GM21717 (cell line): ENCODE measurements at regions not wholly inside any gene's neighbourhood (a gene's known extent, or its start where the extent isn't known, plus 50 kb on each side); places are given as distances from the start of the nearest gene placed in this dataset.

Source experiments
- ATAC-seq: cut with Tn5 transposase; IDR thresholded peaks from one replicate; pipeline ENCODE4 v1.9.1; 2021; ENCODE audit warnings: mild to moderate bottlenecking, moderate library complexity; ENCODE audit not compliant: unreplicated experiment

GRCh38 chr11:45365961-45366618 lies 79.9 kb upstream of the SYT13 start:
- no peak for ATAC-seq

- ATAC-seq: no peak
Measured at GRCh38 chr11:45362636-45363035, 76.5 kb upstream of the SYT13 start.

GRCh38 chr11:45361551-45361950 lies 75.4 kb upstream of the SYT13 start:
- no peak for ATAC-seq

- no peak for ATAC-seq
Measured at GRCh38 chr11:45355706-45356041, 69.5 kb upstream of the SYT13 start.

- ATAC-seq: peak; percentile 84
Measured at GRCh38 chr11:45354976-45355705, 69.0 kb upstream of the SYT13 start.

GRCh38 chr11:45348729-45349128 lies 62.6 kb upstream of the SYT13 start:
- ATAC-seq: no peak

GRCh38 chr11:45347348-45348082 lies 61.4 kb upstream of the SYT13 start:
- ATAC-seq: no peak

GRCh38 chr11:45345491-45345890 lies 59.4 kb upstream of the SYT13 start:
- ATAC-seq: no peak

- no peak for ATAC-seq
Measured at GRCh38 chr11:45344028-45344427, 57.9 kb upstream of the SYT13 start.

- ATAC-seq: no peak
Measured at GRCh38 chr11:45343444-45343843, 57.3 kb upstream of the SYT13 start.

GRCh38 chr11:45341372-45341771 lies 55.2 kb upstream of the SYT13 start:
- no peak for ATAC-seq

- ATAC-seq: peak; percentile 93
Measured at GRCh38 chr11:45339729-45340519, 53.8 kb upstream of the SYT13 start.

GRCh38 chr11:45337583-45338360 lies 51.6 kb upstream of the SYT13 start:
- ATAC-seq: no peak

GRCh38 chr11:45336136-45336535 lies 50.0 kb upstream of the SYT13 start:
- ATAC-seq: no peak
